Peyer's patch (tissue), 4 donors: ENCODE measurements at regions not wholly inside any gene's neighbourhood (a gene's known extent, or its start where the extent isn't known, plus 50 kb on each side); places are given as distances from the start of the nearest gene placed in this dataset.
"Not testable (repeated sequence)": the region's sequence is repeated elsewhere in the genome, so short reads cannot be mapped to it uniquely, and the experiment has no call there.

Experiments
- DNase-seq, 3 donors: peaks; one replicate each; pipeline ENCODE4 v3.0.0-alpha.2; 2017 to 2019
- H3K27ac ChIP-seq, 4 donors: fragments of 200-600 bp; sonication (generic); one replicate each; pipeline ENCODE4 v1.5.1; 2016 to 2019
- H3K27me3 ChIP-seq, 2 donors: fragments of 200-600 bp; sonication (generic); one replicate each; pipeline ENCODE4 v1.5.1; 2019
- H3K36me3 ChIP-seq, 3 donors: fragments of 200-600 bp; sonication (generic); one replicate each; pipeline ENCODE4 v1.5.1; 2016 to 2019
- H3K4me1 ChIP-seq, 4 donors: fragments of 200-600 bp; sonication (generic); one replicate each; pipeline ENCODE4 v1.5.1; 2016 to 2019
- H3K4me3 ChIP-seq, 4 donors: fragments of 200-600 bp; sonication (generic); 1 replicate in 3 of 4; 2 replicates in 1 of 4; pipeline ENCODE4 v1.5.1; 2016 to 2019; ENCODE audit warnings: mild to moderate bottlenecking in 1 of 4
- H3K9me3 ChIP-seq, 4 donors: fragments of 200-600 bp; sonication (generic); one replicate each; pipeline ENCODE4 v1.5.1; 2016 to 2019; ENCODE audit warnings: mild to moderate bottlenecking in 1 of 4
- POLR2A ChIP-seq, 2 donors: fragments of 450-650 bp; IDR thresholded peaks; one replicate each; pipeline ENCODE4 v1.5.1; 2017; ENCODE audit warnings: antibody characterized with exemption in 2 of 2, mild to moderate bottlenecking in 2 of 2, moderate library complexity in 2 of 2
- TF ChIP-seq, protein P1 (sequence below), 6 experiments: fragments of 450-650 bp in 4 of 6; fragments of 200-600 bp in 2 of 6; sonication (generic) in 1 of 6; IDR thresholded peaks; one replicate each; pipeline ENCODE4 v1.5.1; 2017 to 2019; ENCODE audit warnings: antibody characterized with exemption in 6 of 6, mild to moderate bottlenecking in 3 of 6, moderate library complexity in 1 of 6

DNA sequence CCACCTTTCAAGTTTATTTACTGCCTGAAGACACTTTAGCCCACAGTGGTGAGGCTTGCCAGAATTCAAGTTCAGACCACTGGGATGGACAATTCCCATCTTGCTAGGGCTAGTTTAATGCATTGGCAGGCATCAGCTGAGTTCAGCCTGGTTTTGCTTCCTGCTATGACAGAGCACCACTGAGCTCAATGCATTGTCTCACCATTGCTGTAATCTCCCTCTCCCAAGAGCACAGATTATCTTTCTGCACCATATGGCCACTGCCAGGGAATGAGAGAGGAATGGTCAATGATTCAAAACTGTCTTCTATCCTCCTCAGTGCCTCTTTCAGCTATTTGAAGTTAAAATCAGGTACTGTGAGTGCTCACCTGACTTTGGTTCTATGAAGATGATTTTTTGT is 160.8 kb downstream of the XPNPEP1 start:
- no peaks in the 10 kb centered on the region for H3K4me1 ChIP-seq
- no peaks in the 10 kb centered on the region for H3K9me3 ChIP-seq
- DNase-seq, result no peak
- no peak overlapping the region for H3K27ac ChIP-seq
- H3K27me3 ChIP-seq, result no peaks in the 10 kb centered on the region
- TF ChIP-seq, protein P1, sequence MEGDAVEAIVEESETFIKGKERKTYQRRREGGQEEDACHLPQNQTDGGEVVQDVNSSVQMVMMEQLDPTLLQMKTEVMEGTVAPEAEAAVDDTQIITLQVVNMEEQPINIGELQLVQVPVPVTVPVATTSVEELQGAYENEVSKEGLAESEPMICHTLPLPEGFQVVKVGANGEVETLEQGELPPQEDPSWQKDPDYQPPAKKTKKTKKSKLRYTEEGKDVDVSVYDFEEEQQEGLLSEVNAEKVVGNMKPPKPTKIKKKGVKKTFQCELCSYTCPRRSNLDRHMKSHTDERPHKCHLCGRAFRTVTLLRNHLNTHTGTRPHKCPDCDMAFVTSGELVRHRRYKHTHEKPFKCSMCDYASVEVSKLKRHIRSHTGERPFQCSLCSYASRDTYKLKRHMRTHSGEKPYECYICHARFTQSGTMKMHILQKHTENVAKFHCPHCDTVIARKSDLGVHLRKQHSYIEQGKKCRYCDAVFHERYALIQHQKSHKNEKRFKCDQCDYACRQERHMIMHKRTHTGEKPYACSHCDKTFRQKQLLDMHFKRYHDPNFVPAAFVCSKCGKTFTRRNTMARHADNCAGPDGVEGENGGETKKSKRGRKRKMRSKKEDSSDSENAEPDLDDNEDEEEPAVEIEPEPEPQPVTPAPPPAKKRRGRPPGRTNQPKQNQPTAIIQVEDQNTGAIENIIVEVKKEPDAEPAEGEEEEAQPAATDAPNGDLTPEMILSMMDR (IDR thresholded peaks at IDR 0.05), result no peak
- no peak for TF ChIP-seq POLR2A (IDR thresholded peaks at IDR 0.05)
- no peaks in the 10 kb centered on the region for H3K36me3 ChIP-seq
- H3K4me3 ChIP-seq, result no peak overlapping the region

DNA sequence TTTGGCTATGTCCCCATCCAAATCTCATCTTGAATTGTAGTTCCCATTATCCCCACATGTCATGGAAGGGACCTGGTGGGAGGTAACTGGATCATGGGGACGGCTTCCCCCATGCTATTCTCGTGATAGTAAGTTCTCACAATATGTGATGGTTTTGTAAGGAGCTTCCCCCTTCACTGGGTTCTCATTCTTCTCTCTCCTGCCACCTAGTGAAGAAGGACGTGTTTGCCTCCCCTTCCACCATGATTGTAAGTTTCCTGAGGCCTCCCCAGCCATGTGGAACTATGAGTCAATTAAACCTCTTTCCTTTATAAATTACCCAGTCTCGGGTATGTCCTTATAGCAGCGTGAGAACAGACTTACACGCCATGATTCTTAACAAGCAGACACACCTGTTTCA is 165.6 kb downstream of the XPNPEP1 start:
- H3K36me3 ChIP-seq, DNase-seq, H3K27ac ChIP-seq, H3K4me3 ChIP-seq, H3K27me3 ChIP-seq, H3K4me1 ChIP-seq, H3K9me3 ChIP-seq: not testable (repeated sequence)
- TF ChIP-seq, protein P1 (IDR thresholded peaks at IDR 0.05), result peak in 2 of 6 experiments; percentile 31 to 37

DNA sequence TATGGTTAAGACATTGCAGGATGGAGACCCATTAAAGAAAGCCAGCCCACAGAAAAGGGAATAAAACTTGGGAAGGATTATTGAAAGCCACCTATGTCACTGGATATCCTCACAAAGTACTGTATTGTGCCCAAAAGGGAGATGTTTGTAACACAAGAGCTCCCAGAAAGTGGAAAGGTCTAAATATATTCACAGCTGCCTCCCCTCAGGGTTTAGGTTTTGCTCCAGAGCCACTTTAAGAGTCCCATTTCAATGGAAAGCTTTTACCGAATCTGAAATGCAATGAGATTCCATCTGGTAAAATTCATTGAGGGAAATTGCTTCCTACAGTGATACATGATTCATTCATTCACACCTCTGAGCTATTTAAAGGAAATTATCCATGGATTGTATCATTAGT is 176.4 kb downstream of the XPNPEP1 start:
- Histone ChIP-seq H3K27me3 (no peaks in the 10 kb centered on the region), H3K4me3 (no peak overlapping the region), H3K4me1 (no peaks in the 10 kb centered on the region), H3K9me3 (no peaks in the 10 kb centered on the region), H3K27ac (no peak overlapping the region), H3K36me3 (no peaks in the 10 kb centered on the region)
- no peak for DNase-seq
- TF ChIP-seq, protein P1 (IDR thresholded peaks at IDR 0.05), result no peak
- TF ChIP-seq POLR2A (IDR thresholded peaks at IDR 0.05), result no peak

DNA sequence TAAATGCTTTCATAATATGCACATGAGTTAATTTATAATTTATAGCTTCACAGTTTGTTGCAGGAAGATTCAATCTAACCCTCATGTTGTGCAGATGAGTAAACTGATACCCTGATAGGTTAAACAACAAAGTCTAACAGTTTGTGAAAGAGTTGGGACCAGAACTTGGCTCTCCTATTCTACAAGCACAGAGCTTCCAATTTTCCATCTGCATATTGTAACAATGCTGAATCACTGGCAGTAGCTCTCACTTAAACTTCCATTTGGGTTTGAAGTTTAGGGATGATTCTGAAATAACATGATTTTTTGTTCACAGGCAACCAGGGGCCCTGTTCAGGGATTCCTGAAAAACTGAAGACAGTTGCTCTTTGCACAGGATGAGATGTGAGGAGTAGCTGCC is 179.3 kb downstream of the XPNPEP1 start:
- no peak overlapping the region for H3K4me3 ChIP-seq
- no peak for TF ChIP-seq POLR2A (IDR thresholded peaks at IDR 0.05)
- TF ChIP-seq, protein P1 (IDR thresholded peaks at IDR 0.05), result no peak
- no peaks in the 10 kb centered on the region for H3K4me1 ChIP-seq
- H3K27ac ChIP-seq, result no peak overlapping the region
- no peaks in the 10 kb centered on the region for H3K36me3 ChIP-seq
- H3K27me3 ChIP-seq, result no peaks in the 10 kb centered on the region
- H3K9me3 ChIP-seq, result no peaks in the 10 kb centered on the region
- DNase-seq, result no peak

DNA sequence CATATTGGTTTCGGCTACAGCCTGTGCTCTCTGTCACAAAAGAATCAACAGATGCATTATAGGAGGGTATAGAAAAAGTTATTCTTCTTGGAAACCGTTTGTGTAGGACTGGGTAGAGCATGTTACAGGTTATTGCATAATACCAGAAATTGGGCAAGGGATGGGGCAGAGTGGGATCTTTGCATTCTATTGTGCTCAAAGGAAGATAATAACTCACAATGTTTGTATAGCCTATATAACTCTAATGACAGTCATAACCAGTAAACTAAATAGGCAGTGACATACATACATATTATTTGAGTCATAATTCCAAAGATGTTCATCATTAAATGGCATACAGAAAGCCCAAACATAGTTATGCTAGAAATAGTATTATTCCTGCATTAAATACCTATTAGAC is 179.7 kb downstream of the XPNPEP1 start:
- no peak for DNase-seq
- Histone ChIP-seq H3K27me3 (peaks cover 0 to 3% of the 10 kb centered on the region in 2 donors), H3K4me3 (no peak overlapping the region), H3K9me3 (no peaks in the 10 kb centered on the region), H3K4me1 (no peaks in the 10 kb centered on the region), H3K36me3 (no peaks in the 10 kb centered on the region), H3K27ac (no peak overlapping the region)
- no peak for TF ChIP-seq POLR2A (IDR thresholded peaks at IDR 0.05)
- TF ChIP-seq, protein P1 (IDR thresholded peaks at IDR 0.05), result no peak

DNA sequence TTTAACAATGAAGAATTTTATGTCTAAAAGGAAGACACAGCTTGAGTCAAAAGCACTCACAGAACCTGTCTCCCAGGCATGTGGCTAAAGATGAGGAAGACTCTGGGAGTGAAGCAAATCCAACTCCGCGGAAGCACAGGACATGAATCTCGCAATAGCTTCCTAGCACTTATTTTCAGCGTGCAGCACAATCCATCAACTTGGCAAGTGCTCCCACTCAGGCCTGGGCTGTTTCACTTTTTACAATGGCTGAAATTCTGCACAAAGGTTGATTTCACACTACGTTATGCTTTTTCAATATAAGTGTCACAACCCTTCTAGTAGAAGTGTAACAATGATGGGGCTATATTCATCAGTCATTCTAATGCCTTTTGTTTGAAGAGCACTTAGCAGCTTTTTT is 180.2 kb downstream of the XPNPEP1 start:
- no peaks in the 10 kb centered on the region for H3K9me3 ChIP-seq
- H3K27ac ChIP-seq, result no peak overlapping the region
- no peaks in the 10 kb centered on the region for H3K4me1 ChIP-seq
- no peak overlapping the region for H3K4me3 ChIP-seq
- H3K27me3 ChIP-seq, result peaks cover 0 to 4% of the 10 kb centered on the region in 2 donors
- TF ChIP-seq, protein P1 (IDR thresholded peaks at IDR 0.05), result no peak
- no peak for TF ChIP-seq POLR2A (IDR thresholded peaks at IDR 0.05)
- no peak for DNase-seq
- H3K36me3 ChIP-seq, result no peaks in the 10 kb centered on the region
